ENCODE measurements at regions not wholly inside any gene's neighbourhood (a gene's known extent, or its start where the extent isn't known, plus 50 kb on each side); places are given as distances from the start of the nearest gene placed in this dataset.

- TF ChIP-seq, protein P1, sequence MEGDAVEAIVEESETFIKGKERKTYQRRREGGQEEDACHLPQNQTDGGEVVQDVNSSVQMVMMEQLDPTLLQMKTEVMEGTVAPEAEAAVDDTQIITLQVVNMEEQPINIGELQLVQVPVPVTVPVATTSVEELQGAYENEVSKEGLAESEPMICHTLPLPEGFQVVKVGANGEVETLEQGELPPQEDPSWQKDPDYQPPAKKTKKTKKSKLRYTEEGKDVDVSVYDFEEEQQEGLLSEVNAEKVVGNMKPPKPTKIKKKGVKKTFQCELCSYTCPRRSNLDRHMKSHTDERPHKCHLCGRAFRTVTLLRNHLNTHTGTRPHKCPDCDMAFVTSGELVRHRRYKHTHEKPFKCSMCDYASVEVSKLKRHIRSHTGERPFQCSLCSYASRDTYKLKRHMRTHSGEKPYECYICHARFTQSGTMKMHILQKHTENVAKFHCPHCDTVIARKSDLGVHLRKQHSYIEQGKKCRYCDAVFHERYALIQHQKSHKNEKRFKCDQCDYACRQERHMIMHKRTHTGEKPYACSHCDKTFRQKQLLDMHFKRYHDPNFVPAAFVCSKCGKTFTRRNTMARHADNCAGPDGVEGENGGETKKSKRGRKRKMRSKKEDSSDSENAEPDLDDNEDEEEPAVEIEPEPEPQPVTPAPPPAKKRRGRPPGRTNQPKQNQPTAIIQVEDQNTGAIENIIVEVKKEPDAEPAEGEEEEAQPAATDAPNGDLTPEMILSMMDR (IDR thresholded peaks at IDR 0.05; ENCODE audit: poor library complexity, severe bottlenecking) = no peak
- TF ChIP-seq MXI1 (conservative IDR thresholded peaks at IDR 0.05; ENCODE audit: poor library complexity, severe bottlenecking) (no peak), EP300 (conservative IDR thresholded peaks at IDR 0.05; ENCODE audit: poor library complexity, severe bottlenecking) (no peak), EZH2 (IDR thresholded peaks at IDR 0.05; ENCODE audit: borderline replicate concordance, insufficient read depth, low read length, poor library complexity, severe bottlenecking) (no peak), SMC3 (conservative IDR thresholded peaks at IDR 0.05; ENCODE audit: poor library complexity) (no peak), POLR2AphosphoS5 (IDR thresholded peaks at IDR 0.05) (no peak)
Observed at GRCh38 chr7:94264756-94265155, 129.9 kb upstream of the COL1A2 start.
